Inflammatory macrophage treated with lipopolysaccharide for 4 hours (primary cell): ENCODE measurements at regions not wholly inside any gene's neighbourhood (a gene's known extent, or its start where the extent isn't known, plus 50 kb on each side); places are given as distances from the start of the nearest gene placed in this dataset.

Experiments used
- DNase-seq: peaks from one replicate; pipeline ENCODE4 v3.0.0-alpha.2; 2020

- DNase-seq = peak; percentile 70
These were observed 122.0 kb upstream of the PUDP start for GRCh38 chrX:7269991-7270390.

GRCh38 chrX:7269589-7269988 lies 121.6 kb upstream of the PUDP start:
- no peak for DNase-seq

GRCh38 chrX:7266288-7266687 lies 118.3 kb upstream of the PUDP start:
- no peak for DNase-seq

DNA sequence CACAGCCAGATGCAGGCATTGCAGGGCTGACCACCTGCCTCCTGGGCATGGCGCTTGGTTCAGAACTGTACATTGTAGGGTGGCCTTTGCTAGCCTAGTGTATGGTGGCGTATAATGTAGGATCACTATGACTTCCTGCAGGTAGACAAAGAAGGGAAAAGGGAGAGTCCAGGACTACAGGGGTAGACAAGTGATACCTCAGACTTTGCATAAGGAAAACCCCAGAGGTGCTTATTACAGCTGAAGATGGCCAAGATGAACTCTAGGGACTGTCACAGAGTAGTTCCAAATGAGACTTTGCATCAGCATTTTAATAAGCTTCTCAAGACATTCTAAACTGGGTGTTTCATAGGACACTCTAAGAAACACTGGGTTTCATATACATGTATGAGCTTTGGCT lies 116.4 kb upstream of the PUDP start:
- no peak for DNase-seq

- DNase-seq = no peak
These were observed 116.0 kb upstream of the PUDP start for GRCh38 chrX:7263961-7264360.

GRCh38 chrX:7263330-7263729 lies 115.4 kb upstream of the PUDP start:
- DNase-seq = no peak

GRCh38 chrX:7262551-7262950 lies 114.6 kb upstream of the PUDP start:
- no peak for DNase-seq

GRCh38 chrX:7261672-7262332 lies 113.8 kb upstream of the PUDP start:
- peak; percentile 60 for DNase-seq

GRCh38 chrX:7254144-7254543 lies 106.2 kb upstream of the PUDP start:
- DNase-seq = no peak

GRCh38 chrX:7253565-7253964 lies 105.6 kb upstream of the PUDP start:
- DNase-seq = no peak

GRCh38 chrX:7252013-7252610 lies 104.2 kb upstream of the PUDP start:
- DNase-seq = peak; percentile 9

- DNase-seq = peak; percentile 31
These were observed 99.4 kb upstream of the PUDP start for GRCh38 chrX:7247346-7247745.

GRCh38 chrX:7244405-7244804 lies 96.5 kb upstream of the PUDP start:
- peak; percentile 32 for DNase-seq

- DNase-seq = no peak
These were observed 94.7 kb upstream of the PUDP start for GRCh38 chrX:7242613-7243012.

GRCh38 chrX:7240929-7241328 lies 93.0 kb upstream of the PUDP start:
- DNase-seq = no peak

DNA sequence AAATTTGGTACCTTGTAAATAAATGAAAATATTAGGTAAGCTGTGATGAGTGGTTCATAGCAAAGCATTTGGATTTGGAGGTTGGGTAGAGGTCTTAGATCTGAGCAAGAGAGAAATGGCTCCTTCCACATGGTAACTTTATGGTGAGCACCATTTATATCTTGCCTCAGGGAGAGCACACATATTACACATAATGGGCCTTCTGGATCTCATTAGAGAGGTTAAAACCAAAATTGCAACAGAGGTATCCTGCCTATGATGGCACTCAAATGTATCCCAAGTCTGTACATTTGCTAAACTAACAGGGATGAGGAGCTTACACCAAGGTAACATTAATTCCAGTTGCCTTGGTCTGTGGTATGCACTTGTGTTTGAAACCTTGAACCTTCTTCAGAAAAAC lies 87.1 kb upstream of the PUDP start:
- no peak for DNase-seq

DNA sequence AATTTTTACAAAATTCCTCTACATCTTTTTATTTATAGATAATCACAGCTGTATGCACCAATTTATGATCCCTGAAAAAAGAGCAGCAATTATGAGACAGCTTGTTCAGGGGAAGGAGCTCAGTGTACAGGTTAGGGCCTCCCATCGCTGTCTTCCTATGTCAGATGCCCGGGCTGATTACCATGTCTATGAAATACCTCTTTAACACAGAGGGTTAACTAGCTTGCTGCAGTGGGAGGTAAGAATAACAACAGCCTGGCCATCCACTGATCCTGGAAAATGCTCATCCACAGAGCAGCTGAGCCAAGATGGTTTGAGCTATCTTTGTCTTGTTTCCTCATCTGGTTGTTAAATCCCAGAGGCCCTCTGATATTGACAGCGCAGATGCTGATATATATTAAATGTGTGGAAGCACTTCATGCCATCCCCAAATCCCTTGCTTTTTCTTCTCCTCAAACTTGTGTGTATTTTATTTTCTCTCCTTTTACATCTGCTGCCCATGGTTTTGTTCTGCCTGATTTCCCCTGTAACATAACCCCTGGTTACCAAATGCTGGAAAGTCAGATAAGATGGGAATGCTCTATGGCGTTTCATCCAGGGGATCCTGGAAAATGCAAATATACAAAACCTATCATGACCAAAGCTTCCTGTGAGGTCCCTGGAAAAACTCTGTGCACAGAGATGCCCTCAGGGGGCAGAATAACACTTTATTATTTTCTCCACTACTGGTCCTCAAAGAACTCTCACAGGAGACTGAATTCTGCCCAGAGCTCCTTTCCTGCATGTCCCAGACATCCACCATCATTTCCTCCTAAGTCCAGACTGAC lies 85.8 kb upstream of the PUDP start:
- DNase-seq = no peak

GRCh38 chrX:7228226-7228625 lies 80.3 kb upstream of the PUDP start:
- DNase-seq = no peak

DNA sequence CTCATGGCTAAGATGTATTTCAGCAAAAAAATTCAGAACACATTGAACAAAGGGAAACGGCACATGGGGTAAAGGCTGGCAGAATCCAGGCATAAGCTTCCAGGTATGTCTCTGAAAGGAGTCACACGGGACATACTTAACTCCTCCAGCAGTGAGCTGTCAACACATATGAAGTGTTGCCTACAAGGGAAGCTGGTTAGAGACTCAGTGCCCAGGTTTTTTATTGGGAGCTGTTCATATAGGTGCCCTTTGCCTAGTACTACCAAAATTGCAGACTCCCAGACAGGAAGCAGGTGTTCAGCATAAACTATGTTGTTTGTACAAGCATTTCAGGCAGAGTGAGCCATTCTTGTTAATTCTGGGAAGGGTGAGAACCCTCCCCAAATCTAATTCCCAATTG lies 77.4 kb upstream of the PUDP start:
- DNase-seq = no peak

DNA sequence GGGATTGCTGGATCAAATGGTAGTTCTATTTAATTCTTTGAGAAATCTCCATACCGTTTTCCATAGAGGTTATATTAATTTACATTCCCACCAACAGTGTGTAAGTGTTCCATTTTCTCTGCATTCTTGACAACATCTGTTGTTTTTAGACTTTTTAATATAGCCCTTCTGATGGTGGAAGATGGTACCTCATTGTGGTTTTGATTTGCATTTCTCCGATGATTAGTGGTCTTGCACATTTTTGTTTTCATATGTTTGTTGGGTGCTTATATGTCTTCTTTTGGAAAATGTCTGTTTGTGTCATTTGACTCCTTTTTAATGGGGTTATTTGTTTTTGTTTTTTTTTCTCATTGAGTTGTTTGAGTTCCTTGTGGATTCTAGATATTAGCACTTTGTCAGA lies 75.3 kb upstream of the PUDP start:
- no peak for DNase-seq

DNA sequence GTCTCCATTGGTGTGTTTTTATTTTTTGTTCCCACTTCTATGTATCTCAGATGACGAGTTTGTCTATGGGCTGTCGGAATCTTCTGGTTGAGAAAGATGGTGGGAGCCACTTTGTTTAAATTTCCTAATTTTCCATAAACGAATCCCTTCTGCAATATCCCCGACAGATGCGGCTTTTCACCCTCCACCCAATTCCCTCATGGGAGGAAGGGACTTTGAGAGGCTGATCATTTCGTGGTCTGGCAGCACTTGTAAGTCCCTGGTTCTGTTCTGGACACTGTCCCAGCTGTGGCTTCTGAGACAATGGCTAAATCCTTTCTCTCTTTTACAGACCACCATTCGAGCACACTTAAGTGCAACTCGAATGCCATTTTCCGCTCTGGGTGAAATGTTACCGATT lies 72.2 kb upstream of the PUDP start:
- DNase-seq = no peak

- no peak for DNase-seq
These were observed 71.3 kb upstream of the PUDP start for GRCh38 chrX:7219153-7219705.

DNA sequence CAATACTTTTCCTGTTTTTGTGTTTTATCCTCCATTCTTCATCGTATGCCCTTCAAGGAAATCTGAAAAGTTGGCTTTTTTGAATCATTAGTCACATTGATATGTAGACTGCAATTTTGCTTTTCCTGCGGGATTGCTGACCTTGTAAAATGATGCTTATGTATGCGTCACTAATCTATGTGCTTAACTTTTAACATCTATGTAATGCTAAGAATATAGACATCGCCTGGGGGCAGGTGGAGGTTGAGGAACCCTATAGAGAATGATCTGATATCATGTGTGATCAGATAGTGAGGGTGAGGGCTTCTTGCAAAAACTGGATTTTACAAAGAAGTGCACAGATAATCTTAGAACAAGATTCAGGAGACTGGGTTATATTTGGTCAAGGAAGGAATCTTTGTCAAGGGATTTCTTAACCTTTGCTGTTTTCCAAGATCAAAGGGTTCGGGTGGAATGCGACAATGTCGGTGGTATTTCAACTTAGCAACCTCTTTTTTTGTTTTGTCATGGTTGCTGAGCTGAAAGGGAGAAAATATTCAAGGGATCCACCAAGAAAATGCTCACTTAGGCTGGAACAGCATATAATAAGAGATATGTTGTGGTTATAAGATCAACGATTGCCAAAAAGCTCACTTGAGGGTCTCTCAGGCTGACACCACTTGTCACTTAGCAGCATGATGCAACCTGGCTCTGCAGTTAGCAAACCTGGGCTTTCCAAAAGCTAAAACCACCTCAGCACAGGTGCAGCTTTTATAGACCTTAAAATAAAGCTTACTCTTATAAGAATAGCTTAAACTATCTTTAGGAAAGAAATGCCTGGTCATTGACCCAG lies 70.6 kb upstream of the PUDP start:
- DNase-seq = no peak
